ENCODE measurements at regions not wholly inside any gene's neighbourhood (a gene's known extent, or its start where the extent isn't known, plus 50 kb on each side); places are given as distances from the start of the nearest gene placed in this dataset.
"Not testable (repeated sequence)": the region's sequence is repeated elsewhere in the genome, so short reads cannot be mapped to it uniquely, and the experiment has no call there.

DNA sequence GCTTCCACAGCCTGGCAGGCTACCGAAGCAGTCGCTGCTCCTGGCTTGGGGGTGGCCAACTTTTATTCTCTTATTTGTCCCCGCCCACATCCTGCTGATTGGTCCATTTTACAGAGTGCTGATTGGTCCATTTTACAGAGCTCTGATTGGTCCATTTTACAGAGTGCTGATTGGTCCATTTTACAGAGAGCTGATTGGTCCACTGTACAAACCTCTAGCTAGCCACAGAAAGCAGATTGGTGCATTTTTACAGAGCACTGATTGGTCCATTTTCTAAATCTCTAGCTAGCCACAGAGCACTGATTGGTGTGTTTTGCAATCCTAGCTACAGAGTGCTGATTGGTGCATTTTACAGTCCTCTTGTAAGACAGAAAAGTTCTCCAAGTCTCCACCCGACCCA, 187.9 kb upstream of the TOM1L1 start:
- not testable (repeated sequence) for DNase-seq (ENCODE audit: low read depth)

DNA sequence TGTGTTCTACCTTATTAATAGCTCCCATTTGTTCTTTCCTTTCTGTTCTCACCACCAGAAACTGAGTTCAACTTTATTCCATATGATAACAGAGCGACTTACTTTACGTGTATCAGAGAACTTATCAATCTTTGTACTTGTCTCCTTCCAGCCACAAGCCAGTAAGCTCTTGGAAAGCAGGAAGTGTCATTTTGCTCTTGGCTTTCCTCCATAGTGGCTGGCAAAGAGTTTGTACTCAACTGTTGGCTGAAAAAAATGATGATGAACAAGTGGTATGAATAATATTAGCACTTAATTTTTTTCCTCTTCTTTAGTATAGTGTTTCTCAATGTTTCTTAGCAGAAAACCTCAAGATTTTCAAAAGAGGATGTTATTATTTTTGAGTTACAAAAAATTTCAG, 182.4 kb upstream of the TOM1L1 start:
- no peak for DNase-seq (ENCODE audit: low read depth)

DNA sequence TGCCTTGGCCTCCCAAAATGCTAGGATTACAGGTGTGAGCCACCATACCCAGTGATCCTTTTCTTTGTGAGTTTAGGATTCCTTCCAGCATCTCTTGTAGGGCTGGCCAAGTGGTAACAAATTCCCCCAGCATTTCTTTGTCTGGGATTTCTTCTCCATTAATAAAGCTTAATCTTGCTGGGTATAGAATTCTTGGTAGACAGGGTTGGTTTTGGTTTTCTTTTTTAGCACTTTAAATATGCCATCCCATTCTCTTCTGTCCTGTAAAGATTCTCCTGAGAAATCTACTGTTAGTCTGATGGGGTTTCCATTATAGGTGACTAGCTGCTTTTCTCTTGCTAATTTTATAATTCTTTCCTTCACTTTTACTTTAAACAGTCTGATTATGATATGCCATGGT, 173.0 kb upstream of the TOM1L1 start:
- DNase-seq (ENCODE audit: low read depth), result no peak

DNA sequence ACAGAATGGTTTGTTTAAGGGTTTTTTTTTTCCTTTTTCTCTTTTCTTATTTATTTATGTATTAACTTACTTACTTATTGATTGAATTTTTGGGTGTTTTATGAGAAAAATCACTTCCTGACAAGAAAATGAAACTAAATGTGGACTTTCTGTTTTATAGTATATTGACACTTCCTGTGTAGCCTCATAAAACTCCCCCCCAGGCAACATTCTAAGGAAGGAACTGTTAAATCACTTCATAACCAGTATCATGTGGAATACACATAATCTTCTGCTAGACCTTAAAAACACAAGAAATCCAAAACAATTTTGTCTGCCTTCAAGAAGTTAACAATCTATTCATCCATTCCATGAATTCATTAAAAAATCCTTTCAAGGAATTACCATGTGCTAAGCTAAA, 164.1 kb upstream of the TOM1L1 start:
- no peak for DNase-seq (ENCODE audit: low read depth)

DNA sequence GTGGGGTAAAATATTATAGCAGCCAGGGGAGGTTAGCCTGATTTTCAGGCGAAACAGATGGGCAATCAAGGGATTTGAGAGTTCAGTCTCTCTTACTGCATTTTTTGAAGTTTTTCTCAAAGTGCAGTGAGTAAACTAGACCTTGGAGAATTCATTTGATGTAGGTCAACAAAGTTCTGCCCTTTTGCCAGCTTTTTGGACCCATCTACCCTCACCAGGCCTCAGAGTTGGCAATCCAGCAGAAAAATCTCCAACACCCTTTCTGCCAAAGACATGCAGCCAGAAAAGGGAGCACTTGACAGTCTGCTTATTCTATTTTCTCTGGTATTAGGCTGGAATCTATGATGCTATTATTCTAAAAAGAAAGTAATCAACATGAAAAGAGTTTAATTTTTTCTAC, 162.2 kb upstream of the TOM1L1 start:
- DNase-seq (ENCODE audit: low read depth), result no peak

DNA sequence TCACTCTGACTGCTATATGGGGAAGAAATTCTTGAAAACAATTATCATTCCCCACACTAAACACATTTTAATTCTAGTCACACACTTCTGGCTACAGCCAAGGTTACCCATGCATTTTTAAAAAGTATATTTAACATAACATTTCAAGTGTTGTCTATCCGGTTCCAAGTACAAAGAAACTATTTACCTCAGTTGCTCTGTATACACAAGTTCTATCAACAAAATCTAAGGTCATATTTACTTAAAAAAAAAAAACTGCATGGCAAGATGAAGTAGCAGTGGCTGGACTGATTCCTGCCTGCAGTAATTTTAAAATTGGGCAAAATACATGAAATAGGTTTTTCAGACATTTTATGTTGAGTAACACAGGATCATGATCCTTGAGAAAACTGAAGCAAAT, 155.9 kb upstream of the TOM1L1 start:
- DNase-seq (ENCODE audit: low read depth), result no peak

DNA sequence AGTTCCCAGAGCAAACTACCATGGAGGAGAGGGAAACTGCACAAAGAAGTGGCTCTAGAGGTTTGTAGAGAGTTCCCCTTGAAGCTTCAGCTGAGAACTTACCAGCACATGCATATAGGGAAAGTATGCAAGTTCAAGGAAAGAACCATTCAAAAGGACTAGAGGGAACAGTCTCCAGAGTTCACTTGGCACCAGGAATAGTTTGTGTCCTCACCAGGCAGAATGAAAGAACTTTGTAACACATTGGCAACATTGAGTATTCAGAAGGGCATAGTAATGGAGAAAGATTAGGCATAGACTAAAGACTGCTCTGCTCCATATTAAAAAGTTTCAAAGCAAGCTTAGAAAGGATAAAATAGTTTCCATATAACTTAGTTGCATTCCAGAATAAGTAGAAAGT, 155.4 kb upstream of the TOM1L1 start:
- no peak for DNase-seq (ENCODE audit: low read depth)

DNA sequence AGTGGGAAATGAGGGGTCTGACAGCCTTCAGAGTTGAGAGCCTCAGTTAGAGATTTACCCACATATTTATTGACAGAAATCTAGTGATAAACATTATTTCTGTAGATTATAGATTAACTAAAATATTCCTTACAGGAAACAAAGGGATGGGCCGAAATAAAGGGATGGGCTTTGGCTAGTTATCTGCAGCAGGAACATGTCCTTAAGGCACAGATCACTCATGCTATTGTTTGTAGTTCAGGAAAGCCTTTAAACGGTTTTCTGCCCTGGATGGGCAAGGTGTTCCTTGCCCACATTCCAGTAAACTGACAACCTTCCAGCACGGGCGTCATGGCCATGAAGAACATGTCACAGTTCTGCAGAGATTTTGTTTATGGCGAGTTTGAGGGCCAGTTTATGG, 154.8 kb upstream of the TOM1L1 start:
- no peak for DNase-seq (ENCODE audit: low read depth)

DNA sequence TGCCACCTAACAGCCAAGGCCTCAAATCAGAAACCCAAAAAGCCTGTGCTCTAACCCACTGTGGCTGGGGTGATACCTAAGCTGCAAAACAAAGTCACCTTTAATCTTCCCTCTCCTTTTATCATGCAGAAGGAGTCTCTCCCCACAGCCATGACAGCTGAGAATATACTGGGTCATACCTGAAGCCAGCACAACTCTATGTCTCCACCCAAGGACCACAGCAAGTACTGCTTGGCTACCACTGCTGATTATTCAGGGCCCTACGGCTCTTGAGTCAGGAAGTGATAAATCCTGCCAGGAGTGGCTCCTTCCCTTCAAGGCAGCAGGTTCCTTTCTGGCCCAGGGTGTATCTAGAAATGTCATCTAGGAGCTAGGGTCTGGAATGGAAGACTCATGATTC, 151.5 kb upstream of the TOM1L1 start:
- no peak for DNase-seq (ENCODE audit: low read depth)

DNA sequence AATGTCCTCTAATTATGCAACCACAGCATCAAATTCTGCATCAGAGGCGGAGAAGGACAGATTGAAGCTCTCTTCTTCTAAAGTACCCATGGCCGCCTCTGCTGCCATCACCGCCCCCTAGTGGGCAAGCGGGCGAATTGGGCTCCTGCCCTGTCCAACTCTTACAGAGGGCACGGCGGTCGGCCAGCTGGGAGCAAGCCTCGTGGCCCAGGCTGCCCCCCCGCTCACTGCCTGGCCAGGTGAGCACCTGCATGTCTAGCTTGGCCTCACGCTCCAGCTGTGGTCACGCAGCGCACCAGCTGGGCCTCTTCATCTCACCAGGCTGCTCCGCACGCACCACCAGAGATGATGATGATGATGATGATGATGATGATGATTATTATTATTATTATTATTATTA, 146.1 kb upstream of the TOM1L1 start:
- DNase-seq (ENCODE audit: low read depth), result no peak

DNA sequence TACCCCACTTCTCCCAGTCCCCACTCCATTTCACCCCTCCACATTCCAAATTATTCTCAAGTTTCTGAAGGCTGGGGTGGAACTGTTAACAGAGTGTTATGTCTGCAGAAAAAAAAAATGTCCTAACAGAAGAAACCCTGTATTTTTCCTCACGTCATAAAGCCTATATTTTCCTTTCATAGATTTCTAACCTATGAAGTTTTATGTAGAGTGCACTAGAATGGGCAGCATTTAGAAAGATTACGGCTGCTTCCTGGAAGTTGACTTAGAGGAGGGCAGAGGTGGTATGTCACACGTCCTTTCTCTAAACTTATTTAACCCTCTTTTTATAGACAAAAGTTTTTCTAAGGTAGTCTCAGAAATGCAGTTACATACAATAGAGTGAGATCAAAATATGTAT, 139.8 kb upstream of the TOM1L1 start:
- DNase-seq (ENCODE audit: low read depth), result no peak

DNA sequence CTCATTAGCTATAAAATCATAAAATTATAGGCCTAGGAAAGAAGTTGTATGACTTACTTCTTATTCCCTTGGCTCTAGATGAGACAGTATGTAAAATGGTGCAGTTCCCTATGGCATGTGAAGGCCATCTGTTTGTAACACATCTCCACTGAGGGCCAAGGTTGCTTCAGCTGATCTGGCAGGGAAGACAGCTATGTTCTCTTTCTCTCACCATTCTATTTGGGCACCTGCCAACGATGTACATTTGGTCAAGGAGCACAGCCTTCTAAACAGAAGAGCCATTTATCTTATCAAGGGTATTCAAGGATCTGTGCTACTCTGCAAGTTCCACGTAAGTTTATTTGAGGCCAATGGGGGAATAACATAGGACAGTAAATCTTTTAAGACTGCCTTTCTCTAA, 129.8 kb upstream of the TOM1L1 start:
- DNase-seq (ENCODE audit: low read depth), result no peak

DNA sequence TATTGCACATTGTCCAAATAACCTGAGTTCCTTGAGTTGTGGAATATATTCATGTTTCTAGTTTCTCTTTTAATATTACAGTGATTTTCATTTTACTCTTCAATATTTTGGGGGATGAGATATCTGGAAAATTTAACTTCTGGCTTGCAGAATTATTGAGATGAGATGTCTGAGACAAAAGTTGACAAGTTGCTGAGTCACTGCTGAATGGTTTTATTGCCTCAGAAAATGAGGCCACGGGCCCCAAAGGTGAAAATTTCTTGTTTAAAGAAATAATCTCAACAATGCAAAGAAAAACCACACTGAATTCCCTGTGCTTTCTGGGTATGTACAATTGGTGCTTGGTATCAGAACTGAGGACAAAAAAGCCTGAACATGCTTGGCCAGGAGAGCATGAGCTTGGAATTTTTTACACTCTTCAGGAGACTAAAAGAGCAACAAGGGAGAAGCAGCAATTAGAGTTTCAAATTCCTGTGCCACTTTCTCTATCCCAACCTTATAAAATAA, 129.2 kb upstream of the TOM1L1 start:
- no peak for DNase-seq (ENCODE audit: low read depth)

DNA sequence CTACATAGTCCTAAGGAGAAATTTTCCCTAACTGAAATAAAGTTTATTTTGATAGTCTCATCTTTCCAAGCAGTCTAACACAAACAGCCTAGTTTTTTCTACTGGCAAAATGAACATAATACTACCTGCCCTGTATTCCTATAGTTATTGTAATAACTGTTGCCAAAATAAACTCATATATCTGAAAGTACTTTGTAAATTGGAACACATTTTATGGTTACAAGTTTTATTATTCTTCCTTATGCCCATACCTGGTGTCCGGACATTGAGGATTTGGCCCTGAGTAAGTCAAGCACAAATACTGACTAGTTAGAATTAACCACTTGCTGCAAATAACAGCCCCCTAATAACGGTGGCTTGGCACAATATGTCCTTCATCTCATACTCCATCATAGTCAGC, 120.4 kb upstream of the TOM1L1 start:
- DNase-seq (ENCODE audit: low read depth), result no peak

DNA sequence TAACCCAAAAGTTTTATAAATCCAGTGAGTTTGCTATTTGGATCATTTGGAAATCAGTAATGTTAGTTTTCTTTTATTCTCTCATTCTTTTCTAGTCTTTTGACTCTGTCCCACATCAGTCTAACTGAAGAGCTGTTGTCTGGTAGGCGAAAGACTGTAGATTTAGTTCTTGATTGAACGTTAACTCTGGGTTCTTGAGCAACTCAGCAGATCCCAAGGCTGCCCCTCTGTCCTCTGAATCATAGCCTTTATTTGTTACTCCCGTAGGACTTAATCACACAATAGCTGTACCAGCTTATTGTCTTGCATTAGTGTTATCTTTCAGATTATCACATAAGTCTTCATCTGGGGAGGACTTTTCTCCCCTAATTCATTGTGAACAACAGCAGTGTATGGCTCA, 119.3 kb upstream of the TOM1L1 start:
- DNase-seq (ENCODE audit: low read depth), result no peak

DNA sequence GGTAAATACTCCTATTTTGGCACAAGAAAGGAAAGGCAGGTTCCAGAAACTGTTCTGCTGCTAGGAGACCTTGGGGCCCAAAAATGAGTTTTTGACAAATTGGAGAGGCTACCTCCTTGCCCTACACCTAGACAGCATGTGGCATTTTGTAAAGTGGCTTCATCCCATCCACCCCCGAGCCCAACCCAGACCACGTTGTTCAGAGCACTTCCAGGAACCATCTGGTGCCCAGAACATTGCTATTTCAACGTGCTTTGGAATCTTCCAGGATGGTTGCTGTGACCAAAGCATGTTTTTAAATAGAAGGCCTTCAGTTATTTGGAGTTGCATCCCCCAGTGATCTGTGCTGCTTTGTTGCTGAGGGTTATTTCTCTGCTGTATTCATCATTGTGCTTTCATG, 116.3 kb upstream of the TOM1L1 start:
- DNase-seq (ENCODE audit: low read depth), result no peak

DNA sequence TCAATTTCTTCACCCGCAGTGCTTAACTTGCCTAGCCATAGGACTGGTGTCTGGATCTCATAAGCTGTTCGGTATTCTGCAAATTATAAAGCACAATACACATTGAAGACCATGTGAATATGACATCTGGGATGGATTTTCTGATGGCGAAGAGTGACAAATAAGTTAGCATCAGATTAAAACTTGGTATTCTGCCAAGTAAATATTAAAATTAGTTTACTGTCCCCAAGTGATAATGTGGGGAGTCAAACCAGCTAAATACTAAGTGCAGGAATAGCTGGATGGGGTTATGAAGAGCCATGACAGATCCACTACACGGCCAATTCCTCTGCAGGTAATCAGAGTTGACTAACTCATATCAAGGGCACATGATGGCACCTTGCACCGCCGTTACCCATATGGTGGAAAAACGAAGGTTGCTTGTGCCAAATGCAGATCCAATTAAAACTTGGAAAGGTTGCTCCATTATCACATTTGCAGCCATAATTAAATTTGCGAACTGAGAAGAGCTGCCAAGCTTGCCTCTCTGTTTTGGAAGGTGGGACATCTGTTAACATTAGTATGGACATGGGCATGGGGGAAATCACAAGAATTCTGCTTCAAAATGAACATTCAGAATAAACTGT, 114.9 kb upstream of the TOM1L1 start:
- DNase-seq (ENCODE audit: low read depth), result no peak

DNA sequence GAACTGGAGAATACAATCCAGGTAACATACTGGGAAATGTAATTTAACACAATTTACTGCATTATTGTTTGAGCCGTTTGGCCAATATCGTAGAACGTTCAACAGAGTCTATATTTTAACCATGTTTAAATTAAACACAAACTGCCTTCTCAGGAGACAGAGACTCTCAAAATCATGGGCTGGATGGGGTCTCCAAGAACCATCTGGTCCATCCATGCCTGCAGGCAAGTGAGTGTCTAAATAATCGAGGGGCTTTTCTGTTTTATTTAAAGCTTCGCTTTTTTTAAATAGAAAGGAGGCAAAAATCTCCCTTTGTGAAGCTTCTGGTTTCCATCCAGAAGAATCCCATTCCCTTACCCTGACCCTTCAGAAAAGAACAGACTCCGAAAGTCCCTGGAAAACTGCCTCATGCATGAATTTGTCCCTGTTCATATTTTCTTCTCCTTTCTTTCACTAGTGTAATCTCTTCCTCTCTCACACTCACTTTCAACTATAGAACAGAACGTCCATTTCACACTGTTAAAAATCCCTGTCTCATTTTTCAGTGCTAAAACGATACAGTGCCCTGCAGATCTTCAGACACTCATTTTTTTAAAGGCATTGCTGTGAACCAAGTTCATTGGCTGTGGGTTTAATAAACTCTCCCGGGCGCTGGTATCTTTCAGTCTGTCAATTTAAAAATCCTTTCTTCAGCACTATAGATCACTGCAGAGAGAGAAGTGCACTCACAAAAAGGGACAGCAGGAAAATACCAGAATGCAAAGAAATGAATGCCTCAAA, 111.4 kb upstream of the TOM1L1 start:
- DNase-seq (ENCODE audit: low read depth), result no peak

DNA sequence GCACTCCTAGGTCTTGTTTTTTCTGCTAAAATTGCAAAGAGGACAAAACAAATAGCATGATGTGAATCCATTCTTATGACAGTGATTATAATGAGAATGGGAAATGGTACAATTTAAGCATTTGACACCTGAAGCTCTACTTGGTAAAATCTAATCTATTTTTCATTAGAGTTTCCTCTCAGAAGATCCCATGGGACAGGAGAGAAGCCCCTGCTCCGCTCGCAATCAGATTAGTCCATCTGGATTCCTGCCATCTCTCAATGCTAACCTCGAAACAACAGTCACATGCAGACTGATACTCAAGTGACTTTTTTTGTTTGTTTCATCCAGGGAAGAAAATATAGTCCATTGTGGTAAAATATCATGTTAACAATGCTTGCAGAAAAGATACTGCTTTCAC, 107.4 kb upstream of the TOM1L1 start:
- DNase-seq (ENCODE audit: low read depth), result no peak

DNA sequence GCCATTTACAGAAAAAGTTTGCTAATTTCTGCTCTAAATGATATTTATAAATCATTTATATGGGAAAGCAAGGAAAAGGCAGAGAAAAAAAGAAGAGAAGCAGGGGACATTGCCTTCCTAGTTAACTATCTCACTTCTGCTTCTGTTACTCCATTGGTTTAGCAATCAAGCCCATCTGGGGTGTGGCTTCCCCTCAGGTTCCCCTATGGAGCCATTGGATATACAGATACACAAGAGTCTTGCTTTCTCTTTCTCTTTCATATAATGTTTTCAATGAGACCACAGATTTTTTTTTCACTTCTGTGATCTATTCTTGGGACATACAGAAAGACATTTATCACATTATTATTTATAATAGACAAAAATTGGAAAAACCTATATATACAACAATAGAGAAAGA, 105.6 kb upstream of the TOM1L1 start:
- no peak for DNase-seq (ENCODE audit: low read depth)

DNA sequence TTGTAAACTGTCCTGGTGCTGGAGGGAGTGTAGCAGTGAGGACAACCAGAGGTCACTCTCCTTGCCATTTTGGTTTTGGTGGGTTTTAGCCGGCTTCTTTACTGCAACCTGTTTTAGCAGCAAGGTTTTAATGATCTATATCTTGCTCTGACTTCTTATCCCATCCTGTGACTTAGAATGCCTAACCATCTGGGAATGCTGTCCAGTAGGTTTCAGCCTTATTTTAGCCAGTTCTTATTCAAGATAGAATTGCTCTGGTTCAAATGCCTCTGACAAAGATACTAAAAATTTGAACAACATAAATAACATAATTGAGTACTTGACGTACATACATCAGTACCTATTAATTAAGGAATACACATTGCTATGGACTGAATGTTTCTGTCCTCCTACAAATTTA, 93.3 kb upstream of the TOM1L1 start:
- DNase-seq (ENCODE audit: low read depth), result no peak

DNA sequence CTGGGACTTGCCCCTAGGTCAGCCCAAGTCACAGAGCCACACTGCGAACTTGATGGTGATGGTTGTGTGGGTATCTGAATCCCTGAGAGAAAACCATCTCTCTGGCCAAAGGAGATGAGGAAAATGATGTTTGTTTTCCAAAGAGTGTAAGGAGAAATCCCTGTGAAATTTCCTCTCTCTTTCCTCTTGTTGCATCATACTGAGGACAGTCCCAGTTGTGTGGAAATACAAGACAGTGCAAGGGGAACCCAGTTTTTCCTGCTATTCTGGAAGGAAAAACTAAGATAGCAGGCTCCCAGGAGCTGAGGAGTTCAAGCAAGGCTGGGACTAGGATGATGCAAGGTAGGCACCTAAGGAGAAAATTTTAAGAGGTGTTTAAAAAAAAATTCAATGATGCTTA, 86.8 kb upstream of the TOM1L1 start:
- DNase-seq (ENCODE audit: low read depth), result no peak

DNA sequence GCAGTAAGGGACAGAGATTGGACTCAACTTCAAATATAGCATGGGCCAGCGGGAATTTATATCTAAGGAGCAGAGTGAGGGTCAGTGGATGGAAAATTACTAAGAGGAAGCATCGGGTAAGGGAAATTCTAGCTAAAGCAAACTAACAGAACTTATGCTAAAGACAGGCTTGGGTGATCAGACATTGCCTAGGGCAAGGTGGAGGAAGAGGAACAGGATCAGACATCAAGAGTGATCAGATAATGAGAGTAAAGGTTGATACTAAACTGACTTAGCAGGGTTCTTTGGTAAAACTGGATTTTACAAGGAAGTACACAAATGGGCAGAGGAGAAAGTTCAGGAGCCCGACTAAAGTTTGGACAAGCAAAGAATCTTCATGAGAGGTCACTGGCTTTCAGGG, 86.3 kb upstream of the TOM1L1 start:
- no peak for DNase-seq (ENCODE audit: low read depth)

DNA sequence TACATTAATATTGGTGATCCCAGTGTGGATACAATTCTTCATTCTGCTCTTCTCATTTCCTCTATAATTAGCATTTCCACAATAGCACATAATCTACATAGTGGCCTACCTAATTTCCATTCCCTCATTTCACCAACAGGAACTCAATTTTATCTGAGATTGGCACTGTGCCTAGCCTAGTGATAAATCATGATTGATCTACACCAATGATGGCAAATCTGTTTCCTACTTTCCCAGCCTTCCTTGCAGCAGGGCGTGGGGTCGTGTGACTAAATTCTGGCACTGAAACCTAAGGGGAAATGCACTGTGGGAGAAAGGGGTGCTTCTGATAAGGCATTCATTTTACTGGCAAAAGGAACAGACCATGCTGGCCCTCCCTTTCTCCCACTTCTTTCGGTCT, 66.6 kb upstream of the TOM1L1 start:
- DNase-seq (ENCODE audit: low read depth), result no peak
